T-helper 17 cell (primary cell): ENCODE measurements at regions not wholly inside any gene's neighbourhood (a gene's known extent, or its start where the extent isn't known, plus 50 kb on each side); places are given as distances from the start of the nearest gene placed in this dataset.
A peak's percentile ranks its signal among the peaks of the same experiment; 100 is the strongest.
"Not testable (repeated sequence)": the region's sequence is repeated elsewhere in the genome, so short reads cannot be mapped to it uniquely, and the experiment has no call there.

Experiments used
- ATAC-seq: fragments of 150-1000 bp; cut with Tn5 transposase; 2 replicates; pipeline ENCODE4 v1.10.0; 2021; ENCODE audit warnings: mild to moderate bottlenecking, moderate library complexity
- DNase-seq, 3 donors: peaks; one replicate each; pipeline versions ENCODE4 v3.0.0 to v3.0.0-alpha.2; 2020 to 2021
- H3K9me3 ChIP-seq: one replicate; pipeline ENCODE4 v1.7.0; 2013; ENCODE audit warnings: low read length, mild to moderate bottlenecking; ENCODE audit not compliant: control insufficient read depth, poor library complexity, severe bottlenecking
- H3K27ac Mint-ChIP-seq: one replicate; pipeline ENCODE4 v1.8.0; 2022; ENCODE audit warnings: mild to moderate bottlenecking, moderate library complexity, mixed read lengths
- H3K27me3 Mint-ChIP-seq: one replicate; pipeline ENCODE4 v1.8.0; 2022; ENCODE audit warnings: mixed read lengths
- H3K36me3 Mint-ChIP-seq: one replicate; pipeline ENCODE4 v1.8.0; 2022; ENCODE audit warnings: low read depth, mixed read lengths
- H3K4me1 Mint-ChIP-seq: one replicate; pipeline ENCODE4 v1.8.0; 2022; ENCODE audit warnings: mild to moderate bottlenecking, mixed read lengths
- H3K4me3 Mint-ChIP-seq: one replicate; pipeline ENCODE4 v1.8.0; 2022; ENCODE audit warnings: mild to moderate bottlenecking, moderate library complexity, mixed read lengths

DNA sequence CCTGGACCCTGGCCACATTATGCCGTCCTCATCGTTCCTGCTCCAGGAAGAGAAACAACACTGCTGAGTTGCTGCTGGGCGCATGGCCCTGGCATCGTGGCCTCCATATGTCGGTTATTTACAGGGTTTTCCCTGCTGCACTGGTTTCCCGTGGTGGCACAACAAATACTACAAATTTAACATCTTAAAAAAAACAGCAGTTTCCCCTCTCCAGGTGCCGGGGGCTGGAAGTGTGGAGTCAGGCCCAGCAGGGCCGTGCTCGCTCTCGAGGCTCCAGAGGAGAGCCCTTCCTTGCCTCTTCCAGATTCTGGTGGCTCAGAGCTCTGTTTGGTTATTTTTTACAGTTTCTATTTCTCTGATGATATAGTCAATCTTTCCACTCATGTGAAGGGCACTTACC is 777.8 kb upstream of the TPTE start:
- H3K9me3 ChIP-seq, DNase-seq, H3K4me3 Mint-ChIP-seq, ATAC-seq, H3K36me3 Mint-ChIP-seq, H3K27me3 Mint-ChIP-seq, H3K4me1 Mint-ChIP-seq, H3K27ac Mint-ChIP-seq: not testable (repeated sequence)

DNA sequence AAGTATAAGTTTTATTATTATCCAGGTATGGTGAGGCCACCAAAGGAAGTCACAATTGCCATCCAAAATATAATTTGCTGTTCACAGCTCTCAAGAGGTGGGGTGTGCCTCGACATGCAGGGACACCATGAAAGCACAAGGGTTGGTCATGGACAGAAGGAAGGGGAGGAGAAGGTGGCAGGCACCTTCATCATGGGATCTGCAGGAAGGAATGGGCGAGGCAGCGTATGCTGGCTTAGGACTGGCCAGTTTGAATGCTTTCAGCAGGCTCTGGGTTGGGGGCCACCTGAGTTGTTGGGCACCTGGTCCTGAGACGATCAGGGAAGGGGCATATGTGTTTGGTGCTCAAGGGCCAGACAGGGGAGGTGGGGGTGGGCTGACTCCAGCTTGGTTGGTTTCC is 777.2 kb upstream of the TPTE start:
- not testable (repeated sequence) for H3K27me3 Mint-ChIP-seq, ATAC-seq, H3K27ac Mint-ChIP-seq, H3K4me3 Mint-ChIP-seq, H3K36me3 Mint-ChIP-seq, DNase-seq, H3K4me1 Mint-ChIP-seq, H3K9me3 ChIP-seq

DNA sequence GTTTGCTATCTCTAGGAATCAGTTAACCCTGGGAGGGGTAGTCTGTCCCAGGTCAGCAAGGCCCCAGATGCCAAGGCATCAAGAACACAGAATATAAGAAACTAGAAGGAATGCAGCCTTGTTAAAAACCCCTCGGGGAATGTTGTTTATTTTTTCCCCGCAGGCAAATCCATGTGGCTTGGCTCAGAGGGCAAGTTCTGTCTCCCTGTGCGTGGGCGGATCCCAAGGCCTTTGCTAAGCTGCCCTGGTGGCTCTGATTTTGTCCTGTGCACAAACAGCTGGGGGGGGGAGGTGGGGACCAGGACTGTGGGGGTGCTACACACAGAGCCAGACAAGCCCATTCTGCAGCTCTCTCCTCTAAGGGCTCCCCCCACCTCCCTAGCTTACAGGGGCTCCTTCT is 776.8 kb upstream of the TPTE start:
- H3K27me3 Mint-ChIP-seq, H3K27ac Mint-ChIP-seq, H3K4me3 Mint-ChIP-seq, H3K4me1 Mint-ChIP-seq, H3K9me3 ChIP-seq, ATAC-seq, DNase-seq, H3K36me3 Mint-ChIP-seq: not testable (repeated sequence)

DNA sequence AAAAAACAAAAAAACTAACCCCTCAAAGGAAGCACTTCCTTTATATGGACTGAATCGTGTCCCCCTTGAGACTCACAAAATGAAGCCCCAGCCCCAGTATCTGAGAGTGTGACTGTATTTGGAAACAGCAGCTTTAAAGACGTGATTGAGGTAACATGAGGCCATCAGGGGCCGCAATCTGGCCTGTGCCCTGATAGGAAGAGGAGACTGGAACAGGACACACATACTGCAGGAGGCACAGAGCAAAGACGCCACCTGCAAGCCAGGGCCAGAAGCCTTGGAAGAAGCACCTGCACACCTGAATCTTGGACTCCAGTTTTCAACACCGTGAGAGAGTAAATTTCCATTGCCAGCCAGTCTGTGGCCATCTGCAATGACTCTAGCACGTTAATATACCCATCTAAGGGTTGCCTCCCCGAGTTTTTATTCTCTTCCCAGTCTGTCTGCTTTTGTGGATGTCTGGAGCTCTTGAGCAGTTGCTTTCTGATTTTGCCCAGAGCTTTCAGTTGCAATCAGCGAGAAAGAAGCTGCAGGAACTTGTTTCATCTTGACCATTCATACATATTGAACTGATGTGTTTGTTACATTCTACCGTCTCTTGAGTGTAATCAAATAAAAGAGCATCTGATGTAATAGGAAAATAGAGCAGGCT is 775.8 kb upstream of the TPTE start:
- H3K4me1 Mint-ChIP-seq, H3K36me3 Mint-ChIP-seq, H3K4me3 Mint-ChIP-seq, H3K27ac Mint-ChIP-seq, H3K27me3 Mint-ChIP-seq, ATAC-seq, H3K9me3 ChIP-seq, DNase-seq: not testable (repeated sequence)

DNA sequence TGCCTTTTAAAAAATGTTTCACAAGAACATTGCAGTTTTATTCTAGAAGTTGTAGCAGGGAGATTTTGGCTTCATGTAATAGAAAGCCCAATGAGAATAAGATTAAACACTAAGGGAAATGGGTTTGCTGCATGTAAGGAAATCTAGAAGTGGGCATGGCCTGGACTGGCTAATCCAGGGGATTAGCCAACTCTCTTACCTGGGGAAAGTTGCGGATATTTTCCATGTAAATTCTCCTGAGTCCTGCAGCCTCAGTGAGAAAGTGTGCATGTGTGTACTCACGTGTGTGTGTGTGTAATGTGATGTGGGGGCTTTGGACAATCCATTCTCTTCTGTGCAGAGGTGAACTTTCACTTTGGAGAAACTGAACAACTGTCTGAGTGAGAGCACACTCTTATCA is 775.1 kb upstream of the TPTE start:
- H3K36me3 Mint-ChIP-seq, DNase-seq, H3K4me3 Mint-ChIP-seq, ATAC-seq, H3K27me3 Mint-ChIP-seq, H3K9me3 ChIP-seq, H3K4me1 Mint-ChIP-seq, H3K27ac Mint-ChIP-seq: not testable (repeated sequence)

DNA sequence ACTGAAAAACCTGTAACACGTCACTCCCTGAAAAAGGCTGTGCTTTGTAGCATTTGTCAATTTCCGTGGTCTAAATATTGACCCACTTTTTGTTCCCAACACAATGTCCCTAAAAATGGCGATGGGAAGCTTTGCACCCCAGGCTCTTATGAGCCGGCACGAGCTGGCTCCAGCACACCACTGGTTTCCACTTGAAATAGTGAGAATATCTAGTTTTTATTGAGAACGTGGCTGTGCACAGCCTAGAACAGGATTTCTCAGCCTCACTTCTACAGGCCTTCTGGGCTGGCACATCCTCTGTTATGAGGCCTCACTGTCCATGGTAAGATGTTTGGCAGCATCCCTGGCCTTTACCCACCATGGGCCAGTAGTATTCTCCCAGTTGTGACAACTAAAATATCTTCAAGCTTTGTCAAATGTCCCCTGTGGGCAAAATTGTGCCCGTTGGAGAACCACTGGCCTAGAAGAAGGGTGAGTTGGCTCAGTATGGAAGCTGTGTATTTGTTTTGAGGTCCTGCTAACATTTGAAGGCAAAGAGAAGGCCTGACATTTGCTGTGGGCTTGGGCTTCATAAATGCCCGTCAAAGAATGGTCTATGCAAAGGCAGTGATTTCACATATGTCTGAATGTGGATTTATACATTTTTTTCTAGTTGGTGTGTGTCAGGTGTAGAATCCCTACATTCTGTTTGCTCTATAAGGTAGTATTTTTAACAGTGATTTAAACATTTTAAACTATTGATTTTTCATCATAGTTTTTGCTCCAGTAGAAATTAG is 774.4 kb upstream of the TPTE start:
- not testable (repeated sequence) for H3K27me3 Mint-ChIP-seq, H3K36me3 Mint-ChIP-seq, H3K27ac Mint-ChIP-seq, DNase-seq, H3K9me3 ChIP-seq, H3K4me3 Mint-ChIP-seq, H3K4me1 Mint-ChIP-seq, ATAC-seq

DNA sequence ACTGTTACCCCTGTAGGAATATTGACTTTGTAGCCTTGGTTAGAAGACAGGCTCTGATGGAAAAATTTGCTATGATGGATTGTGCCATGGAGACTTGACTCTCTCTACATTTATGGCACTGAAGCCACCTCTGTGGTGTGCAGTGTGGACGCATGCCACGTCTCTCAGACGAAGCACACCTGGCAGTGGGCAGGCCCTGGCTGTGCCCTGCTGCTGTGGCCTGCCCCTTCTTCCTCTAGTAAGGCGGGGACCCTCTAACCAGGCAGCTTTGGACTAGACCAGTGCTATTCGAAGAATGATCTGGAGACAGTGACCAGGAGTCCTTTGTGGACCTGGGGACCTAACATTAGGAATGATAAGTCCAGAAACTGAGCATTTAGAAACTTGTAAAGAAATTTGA is 773.5 kb upstream of the TPTE start:
- not testable (repeated sequence) for H3K27me3 Mint-ChIP-seq, H3K9me3 ChIP-seq, H3K36me3 Mint-ChIP-seq, DNase-seq, H3K4me3 Mint-ChIP-seq, H3K27ac Mint-ChIP-seq, H3K4me1 Mint-ChIP-seq, ATAC-seq

DNA sequence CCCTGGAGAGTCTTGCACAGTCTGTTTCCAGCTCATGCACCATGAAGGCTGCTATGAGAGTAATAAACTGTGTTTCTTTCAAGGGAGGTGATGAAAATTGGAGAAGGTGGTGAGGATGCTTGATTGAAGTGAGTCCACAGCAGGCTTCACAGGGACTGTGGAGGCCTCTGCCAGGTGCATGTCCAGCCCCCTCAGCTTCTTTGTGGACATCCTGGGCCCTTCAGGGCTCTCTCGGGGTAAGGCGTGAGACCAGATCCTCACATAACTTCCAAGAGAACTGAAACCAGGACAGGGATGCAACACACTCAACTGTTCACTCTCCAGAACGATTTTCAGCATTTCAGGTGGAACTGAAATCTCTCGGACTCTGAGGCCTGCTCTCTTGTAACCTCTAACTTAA is 772.9 kb upstream of the TPTE start:
- not testable (repeated sequence) for H3K4me3 Mint-ChIP-seq, H3K27ac Mint-ChIP-seq, ATAC-seq, DNase-seq, H3K27me3 Mint-ChIP-seq, H3K9me3 ChIP-seq, H3K4me1 Mint-ChIP-seq, H3K36me3 Mint-ChIP-seq

DNA sequence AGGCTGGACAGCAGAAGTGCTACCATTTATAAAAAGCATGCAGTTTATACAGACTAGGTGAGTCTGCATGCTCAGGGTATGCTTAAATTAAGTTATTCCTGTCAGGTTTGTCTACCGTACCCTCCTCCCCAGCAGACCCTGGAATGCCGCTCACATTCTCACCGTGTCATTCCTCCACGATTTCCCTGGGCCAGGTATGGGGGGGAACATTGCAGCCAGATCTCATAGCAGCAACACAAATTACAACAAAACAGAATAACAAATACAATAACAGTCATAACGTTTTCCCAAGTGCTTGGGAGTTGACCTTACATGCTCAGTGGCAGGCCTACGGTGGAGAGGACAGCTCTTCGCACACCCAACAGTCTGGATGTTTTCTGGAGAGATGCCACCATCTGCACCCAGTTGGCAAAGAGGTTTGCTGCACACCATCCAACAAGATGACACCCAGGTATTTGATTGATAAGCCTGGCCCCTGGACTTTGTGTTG is 771.6 kb upstream of the TPTE start:
- H3K4me3 Mint-ChIP-seq, H3K27ac Mint-ChIP-seq, ATAC-seq, DNase-seq, H3K9me3 ChIP-seq, H3K4me1 Mint-ChIP-seq, H3K36me3 Mint-ChIP-seq, H3K27me3 Mint-ChIP-seq: not testable (repeated sequence)

DNA sequence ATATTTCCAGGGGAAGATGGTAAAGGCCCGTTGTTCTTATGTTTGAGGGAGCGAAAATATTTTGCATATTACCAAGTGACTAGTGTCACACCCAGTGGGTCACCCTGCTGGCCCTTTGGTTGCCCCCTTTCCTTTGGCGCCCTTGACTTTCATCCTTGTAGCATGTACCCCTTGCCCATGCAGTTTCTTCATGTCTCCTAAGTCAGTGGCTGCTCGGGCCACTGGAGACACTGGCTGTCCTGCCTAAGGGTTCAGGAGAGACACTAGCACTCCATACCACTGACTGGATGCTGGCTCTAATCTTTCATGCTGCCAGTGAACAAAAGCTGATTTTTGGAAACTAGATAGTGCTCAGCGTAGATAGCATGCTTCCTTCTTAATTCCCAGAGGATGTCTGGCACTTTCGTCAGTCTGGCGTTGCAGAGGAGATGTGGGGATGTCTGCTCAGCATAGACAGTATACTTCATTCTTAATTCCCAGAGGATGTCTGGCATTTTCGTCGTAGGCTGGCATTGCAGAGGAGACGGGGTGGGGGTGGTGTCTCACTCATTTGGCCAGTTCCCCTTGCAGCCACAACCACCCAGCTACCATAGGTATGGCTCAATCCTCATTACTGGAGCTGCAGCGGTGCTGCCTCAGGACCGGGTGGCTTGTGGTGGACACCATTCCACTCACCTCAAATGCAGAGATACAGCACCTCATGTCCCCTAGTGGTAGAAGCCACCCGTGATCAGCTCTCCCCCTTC is 770.9 kb upstream of the TPTE start:
- H3K27me3 Mint-ChIP-seq = no peaks in the 10 kb centered on the region
- peak; percentile 17 for ATAC-seq
- no peaks in the 10 kb centered on the region for H3K9me3 ChIP-seq

DNA sequence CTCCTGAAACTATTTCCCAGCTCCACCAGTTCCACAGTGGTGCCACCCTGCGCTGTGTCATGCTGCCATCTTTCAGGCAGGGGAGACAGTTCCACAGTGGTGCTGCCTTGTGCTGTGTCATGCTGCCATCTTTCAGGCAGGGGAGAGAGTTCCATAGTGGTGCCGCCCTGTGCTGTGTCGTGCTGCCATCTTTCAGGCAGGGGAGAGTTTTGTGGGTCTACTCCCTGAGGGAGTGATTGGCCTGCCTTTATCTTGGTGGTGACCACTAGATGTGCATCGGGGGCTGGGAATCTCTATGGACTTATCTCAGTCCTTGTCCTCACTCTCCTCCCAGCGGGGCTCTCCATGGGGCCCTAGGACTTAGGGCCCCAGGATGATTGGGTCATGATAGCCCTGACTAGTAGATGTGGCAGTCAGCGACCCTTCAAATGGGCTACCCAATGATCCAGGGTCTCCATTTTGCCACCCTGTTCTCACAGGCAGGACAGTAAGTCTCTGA is 770.2 kb upstream of the TPTE start:
- not testable (repeated sequence) for H3K27ac Mint-ChIP-seq, ATAC-seq, H3K4me3 Mint-ChIP-seq, H3K27me3 Mint-ChIP-seq, DNase-seq, H3K36me3 Mint-ChIP-seq, H3K4me1 Mint-ChIP-seq, H3K9me3 ChIP-seq

More for the DNA sequence above, 770.9 kb upstream of the TPTE start:
- no peaks in the 10 kb centered on the region for H3K4me1 Mint-ChIP-seq
- no peak overlapping the region for H3K4me3 Mint-ChIP-seq
- H3K27ac Mint-ChIP-seq = no peak overlapping the region
- H3K36me3 Mint-ChIP-seq = no peaks in the 10 kb centered on the region
- DNase-seq = no peak

DNA sequence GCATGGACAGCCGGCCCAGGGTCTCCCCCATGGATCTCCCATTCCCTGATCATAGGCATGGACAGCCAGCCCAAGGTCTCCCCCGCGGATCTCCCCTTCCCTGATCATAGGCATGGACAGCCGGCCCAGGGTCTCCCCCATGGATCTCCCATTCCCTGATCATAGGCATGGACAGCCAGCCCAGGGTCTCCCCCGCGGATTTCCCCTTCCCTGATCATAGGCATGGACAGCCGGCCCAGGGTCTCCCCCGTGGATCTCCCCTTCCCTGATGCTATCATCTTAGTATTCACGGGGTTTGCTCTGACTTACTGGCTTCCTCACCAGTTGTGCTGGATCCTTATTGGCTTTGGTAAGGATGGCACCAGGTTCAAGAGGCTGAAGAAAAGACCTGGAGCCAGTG is 769.4 kb upstream of the TPTE start:
- DNase-seq, H3K36me3 Mint-ChIP-seq, ATAC-seq, H3K9me3 ChIP-seq, H3K4me1 Mint-ChIP-seq, H3K4me3 Mint-ChIP-seq, H3K27ac Mint-ChIP-seq, H3K27me3 Mint-ChIP-seq: not testable (repeated sequence)

DNA sequence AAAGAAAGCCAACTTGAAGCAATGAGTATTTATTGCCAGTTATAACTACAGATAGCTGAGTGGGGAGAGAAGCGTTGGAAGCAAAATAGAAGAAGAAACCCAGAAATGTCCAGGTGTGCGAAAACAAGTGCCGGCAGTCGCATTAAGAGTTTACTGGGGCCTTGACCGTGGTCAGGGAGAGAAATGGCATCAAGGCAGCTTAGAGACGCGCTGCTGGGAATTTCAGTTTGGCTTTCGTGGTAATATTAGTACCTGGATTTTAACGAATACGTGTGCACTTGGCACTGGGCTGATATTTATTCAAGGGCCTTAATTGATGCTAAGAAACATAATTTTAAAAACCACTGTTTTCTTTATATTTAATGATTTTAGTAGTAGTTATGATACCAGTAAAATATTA is 767.9 kb upstream of the TPTE start:
- not testable (repeated sequence) for H3K27me3 Mint-ChIP-seq, H3K4me1 Mint-ChIP-seq, H3K27ac Mint-ChIP-seq, ATAC-seq, H3K4me3 Mint-ChIP-seq, H3K36me3 Mint-ChIP-seq, H3K9me3 ChIP-seq, DNase-seq
